ENCODE measurements at regions not wholly inside any gene's neighbourhood (a gene's known extent, or its start where the extent isn't known, plus 50 kb on each side); places are given as distances from the start of the nearest gene placed in this dataset.

DNA sequence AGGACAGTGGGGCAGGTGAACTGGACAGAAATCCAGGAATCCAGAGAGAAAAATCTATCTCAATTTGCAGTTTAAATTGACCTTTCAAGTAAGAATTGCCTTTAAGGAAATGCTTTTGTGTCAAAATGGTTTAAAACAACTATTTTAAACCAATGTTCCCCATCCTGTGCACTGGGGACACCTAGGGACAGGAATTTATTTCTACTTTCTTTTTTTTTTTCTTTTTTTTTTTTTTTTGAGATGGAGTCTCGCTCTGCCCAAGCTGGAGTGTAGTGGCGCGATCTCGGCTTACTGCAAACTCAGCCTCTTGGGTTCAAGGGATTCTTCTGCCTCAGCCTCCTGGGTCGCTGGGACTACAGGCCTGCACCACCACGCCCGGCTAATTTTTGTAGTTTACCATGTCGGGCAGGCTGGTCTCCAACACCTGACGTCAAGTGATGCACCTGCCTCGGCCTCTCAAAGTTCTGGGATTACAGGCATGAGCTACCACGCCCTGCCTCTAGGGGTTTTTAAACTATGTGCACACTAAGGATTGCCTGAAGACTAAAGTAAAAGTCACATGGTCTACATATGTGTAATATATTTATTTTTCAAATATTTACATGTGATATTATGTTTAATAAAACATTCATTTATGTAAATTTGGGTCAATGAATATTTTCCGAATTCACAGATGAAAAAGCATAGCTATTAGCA is 1213.4 kb downstream of the STIM2 start:
- TF ChIP-seq, protein P1, sequence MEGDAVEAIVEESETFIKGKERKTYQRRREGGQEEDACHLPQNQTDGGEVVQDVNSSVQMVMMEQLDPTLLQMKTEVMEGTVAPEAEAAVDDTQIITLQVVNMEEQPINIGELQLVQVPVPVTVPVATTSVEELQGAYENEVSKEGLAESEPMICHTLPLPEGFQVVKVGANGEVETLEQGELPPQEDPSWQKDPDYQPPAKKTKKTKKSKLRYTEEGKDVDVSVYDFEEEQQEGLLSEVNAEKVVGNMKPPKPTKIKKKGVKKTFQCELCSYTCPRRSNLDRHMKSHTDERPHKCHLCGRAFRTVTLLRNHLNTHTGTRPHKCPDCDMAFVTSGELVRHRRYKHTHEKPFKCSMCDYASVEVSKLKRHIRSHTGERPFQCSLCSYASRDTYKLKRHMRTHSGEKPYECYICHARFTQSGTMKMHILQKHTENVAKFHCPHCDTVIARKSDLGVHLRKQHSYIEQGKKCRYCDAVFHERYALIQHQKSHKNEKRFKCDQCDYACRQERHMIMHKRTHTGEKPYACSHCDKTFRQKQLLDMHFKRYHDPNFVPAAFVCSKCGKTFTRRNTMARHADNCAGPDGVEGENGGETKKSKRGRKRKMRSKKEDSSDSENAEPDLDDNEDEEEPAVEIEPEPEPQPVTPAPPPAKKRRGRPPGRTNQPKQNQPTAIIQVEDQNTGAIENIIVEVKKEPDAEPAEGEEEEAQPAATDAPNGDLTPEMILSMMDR (IDR thresholded peaks at IDR 0.05), result 0 out of 2 replicates have a peak, but pooled peaks have one; percentile 7
- TF ChIP-seq SIN3A (IDR thresholded peaks at IDR 0.05; ENCODE audit: borderline replicate concordance, insufficient read depth, low read depth, low read length) (no peak), TCF7L2 (IDR thresholded peaks at IDR 0.05; ENCODE audit: low read depth, low read length) (no peak), POLR2AphosphoS5 (IDR thresholded peaks at IDR 0.05; ENCODE audit: low read depth, low read length) (no peak)

All from Panc1 (cell line).